ENCODE measurements at regions not wholly inside any gene's neighbourhood (a gene's known extent, or its start where the extent isn't known, plus 50 kb on each side); places are given as distances from the start of the nearest gene placed in this dataset.

DNA sequence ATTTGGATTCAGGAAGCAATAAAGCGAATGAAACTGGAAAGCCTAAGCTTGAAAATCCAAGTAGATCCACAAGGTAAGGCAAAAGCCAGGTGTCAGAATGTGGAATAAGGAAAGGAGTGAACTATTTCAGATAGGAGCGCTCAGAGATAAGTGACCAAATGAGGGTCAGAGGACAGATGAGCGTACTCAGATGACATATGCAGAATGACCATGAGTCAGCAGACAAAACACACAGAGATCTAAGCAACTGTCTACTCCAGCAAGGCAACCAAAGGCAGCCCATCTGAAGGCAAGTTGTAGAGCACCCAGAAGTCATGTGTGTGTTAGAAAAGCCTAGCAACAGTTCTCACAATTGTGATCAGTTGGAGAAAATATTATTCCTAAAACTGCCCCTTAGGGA lies 548.4 kb upstream of the FSHR start:
- TF ChIP-seq, protein P1, sequence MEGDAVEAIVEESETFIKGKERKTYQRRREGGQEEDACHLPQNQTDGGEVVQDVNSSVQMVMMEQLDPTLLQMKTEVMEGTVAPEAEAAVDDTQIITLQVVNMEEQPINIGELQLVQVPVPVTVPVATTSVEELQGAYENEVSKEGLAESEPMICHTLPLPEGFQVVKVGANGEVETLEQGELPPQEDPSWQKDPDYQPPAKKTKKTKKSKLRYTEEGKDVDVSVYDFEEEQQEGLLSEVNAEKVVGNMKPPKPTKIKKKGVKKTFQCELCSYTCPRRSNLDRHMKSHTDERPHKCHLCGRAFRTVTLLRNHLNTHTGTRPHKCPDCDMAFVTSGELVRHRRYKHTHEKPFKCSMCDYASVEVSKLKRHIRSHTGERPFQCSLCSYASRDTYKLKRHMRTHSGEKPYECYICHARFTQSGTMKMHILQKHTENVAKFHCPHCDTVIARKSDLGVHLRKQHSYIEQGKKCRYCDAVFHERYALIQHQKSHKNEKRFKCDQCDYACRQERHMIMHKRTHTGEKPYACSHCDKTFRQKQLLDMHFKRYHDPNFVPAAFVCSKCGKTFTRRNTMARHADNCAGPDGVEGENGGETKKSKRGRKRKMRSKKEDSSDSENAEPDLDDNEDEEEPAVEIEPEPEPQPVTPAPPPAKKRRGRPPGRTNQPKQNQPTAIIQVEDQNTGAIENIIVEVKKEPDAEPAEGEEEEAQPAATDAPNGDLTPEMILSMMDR (conservative IDR thresholded peaks at IDR 0.05 in 1 of 2, IDR thresholded peaks at IDR 0.05 in 1 of 2; ENCODE audit: extremely low read depth in 1 of 2, insufficient read depth in 1 of 2, low read depth in 1 of 2, low read length in 2 of 2), result no peak
- no peak for TF ChIP-seq EZH2 (IDR thresholded peaks at IDR 0.05; ENCODE audit: borderline replicate concordance, low read length)

Measured in mammary epithelial cell (primary cell).